ENCODE measurements at regions not wholly inside any gene's neighbourhood (a gene's known extent, or its start where the extent isn't known, plus 50 kb on each side); places are given as distances from the start of the nearest gene placed in this dataset.

DNA sequence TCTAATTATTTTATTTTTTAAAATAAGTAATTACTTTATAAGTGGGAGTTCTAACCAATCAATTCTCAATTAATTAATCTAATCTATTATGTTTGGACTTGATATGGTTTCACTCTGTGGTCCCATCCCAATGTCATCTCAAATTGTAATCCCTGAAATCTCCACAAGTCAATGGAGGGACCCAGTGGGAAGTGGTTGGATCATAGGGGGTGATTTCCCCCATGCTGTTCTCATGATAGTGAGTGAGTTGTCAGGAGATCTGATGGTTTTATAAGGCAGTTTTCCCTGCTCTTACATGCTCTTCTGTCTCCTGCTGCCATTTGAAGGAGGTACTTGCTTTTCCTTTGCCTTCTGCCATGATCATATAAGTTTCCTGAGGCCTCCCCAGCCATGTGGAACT, 836.1 kb downstream of the GALC start:
- DNase-seq: no peak
- Histone ChIP-seq H3K27me3 (no peaks in the 10 kb centered on the region), H3K36me3 (no peaks in the 10 kb centered on the region), H3K9me3 (no peaks in the 10 kb centered on the region), H3K4me3 (no peak overlapping the region), H3K4me1 (no peaks in the 10 kb centered on the region), H3K27ac (no peak overlapping the region)
- intact Hi-C loops (cut with DNase I; ENCODE audit: low total_unique reads): no loop called here
- TF ChIP-seq, protein P1, sequence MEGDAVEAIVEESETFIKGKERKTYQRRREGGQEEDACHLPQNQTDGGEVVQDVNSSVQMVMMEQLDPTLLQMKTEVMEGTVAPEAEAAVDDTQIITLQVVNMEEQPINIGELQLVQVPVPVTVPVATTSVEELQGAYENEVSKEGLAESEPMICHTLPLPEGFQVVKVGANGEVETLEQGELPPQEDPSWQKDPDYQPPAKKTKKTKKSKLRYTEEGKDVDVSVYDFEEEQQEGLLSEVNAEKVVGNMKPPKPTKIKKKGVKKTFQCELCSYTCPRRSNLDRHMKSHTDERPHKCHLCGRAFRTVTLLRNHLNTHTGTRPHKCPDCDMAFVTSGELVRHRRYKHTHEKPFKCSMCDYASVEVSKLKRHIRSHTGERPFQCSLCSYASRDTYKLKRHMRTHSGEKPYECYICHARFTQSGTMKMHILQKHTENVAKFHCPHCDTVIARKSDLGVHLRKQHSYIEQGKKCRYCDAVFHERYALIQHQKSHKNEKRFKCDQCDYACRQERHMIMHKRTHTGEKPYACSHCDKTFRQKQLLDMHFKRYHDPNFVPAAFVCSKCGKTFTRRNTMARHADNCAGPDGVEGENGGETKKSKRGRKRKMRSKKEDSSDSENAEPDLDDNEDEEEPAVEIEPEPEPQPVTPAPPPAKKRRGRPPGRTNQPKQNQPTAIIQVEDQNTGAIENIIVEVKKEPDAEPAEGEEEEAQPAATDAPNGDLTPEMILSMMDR (IDR thresholded peaks at IDR 0.05): no peak

DNA sequence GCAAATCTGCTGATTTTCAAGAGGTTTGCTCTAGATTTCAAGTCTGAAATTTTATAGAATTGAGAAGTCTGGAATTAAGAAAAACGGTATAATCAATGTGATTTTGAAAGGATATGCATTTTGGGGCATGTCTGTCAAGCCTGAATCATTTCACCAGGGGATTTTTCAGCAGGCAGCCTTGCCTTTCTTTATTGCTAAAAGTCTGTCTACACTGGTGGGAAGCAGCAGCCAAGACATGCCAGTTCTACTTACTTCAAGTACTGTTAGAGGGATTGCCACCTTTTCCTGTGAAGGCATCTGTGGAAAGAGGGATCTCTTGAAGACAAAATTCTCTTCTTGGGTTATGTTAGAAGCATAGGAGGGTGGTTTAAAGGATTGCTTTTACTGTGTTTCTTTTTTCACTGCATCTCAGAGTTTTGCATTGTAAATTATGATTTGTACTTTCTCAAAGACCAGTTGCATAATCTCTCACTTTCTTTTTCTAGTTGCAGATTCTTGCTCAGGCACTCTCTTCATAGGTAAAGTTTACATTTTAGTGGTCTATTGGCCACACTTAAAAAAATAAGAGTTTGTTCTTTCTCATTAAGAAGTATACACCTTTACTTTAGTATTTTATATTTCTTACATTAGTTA, 837.0 kb downstream of the GALC start:
- no peak overlapping the region for H3K4me3 ChIP-seq
- H3K27ac ChIP-seq: no peak overlapping the region
- H3K9me3 ChIP-seq: no peaks in the 10 kb centered on the region
- intact Hi-C loops (cut with DNase I; ENCODE audit: low total_unique reads): no loop called here
- no peaks in the 10 kb centered on the region for H3K36me3 ChIP-seq
- no peak for DNase-seq
- TF ChIP-seq, protein P1 (IDR thresholded peaks at IDR 0.05): no peak
- no peaks in the 10 kb centered on the region for H3K4me1 ChIP-seq
- H3K27me3 ChIP-seq: no peaks in the 10 kb centered on the region

DNA sequence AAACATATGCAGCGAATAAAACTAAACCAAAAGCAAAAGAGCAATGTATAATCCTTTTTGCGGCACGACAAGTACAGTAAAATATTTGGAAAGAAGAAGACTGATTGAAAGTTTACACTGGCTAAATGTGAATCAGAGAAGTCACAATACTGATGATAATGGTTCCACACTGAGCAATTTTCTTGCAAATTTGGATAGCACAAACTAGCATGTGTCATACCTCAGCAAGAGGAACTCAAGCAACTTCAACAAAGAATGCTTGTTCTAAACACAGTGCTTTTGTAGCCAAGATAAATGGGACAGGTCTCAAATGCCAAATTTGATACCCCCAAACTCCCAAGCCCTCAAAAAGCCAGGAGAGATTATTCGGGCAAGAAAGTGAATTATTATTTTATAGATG, 839.1 kb downstream of the GALC start:
- no peak overlapping the region for H3K27ac ChIP-seq
- H3K9me3 ChIP-seq: no peaks in the 10 kb centered on the region
- intact Hi-C loops (cut with DNase I; ENCODE audit: low total_unique reads): no loop called here
- H3K36me3 ChIP-seq: no peaks in the 10 kb centered on the region
- H3K27me3 ChIP-seq: no peaks in the 10 kb centered on the region
- TF ChIP-seq, protein P1 (IDR thresholded peaks at IDR 0.05): no peak
- no peak for DNase-seq
- H3K4me3 ChIP-seq: no peak overlapping the region
- H3K4me1 ChIP-seq: no peaks in the 10 kb centered on the region

DNA sequence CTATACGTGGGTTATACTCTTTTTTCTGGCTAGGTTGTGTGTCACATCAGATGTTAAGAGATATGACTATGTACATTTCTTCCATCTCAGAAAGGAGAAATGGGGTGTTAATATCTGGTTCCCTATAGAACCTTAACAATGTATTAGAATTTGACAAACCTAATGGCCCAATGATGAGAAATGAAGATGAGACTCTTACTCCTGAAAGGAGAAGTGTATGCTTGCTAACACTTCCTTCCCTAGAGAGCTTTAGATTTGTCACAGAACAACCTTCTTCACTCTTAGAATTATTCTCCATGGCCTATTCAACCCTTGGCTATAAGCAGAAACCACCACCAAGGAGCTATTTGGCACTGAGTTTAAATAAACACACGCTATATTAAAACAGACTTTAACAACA, 839.6 kb downstream of the GALC start:
- no peak overlapping the region for H3K4me3 ChIP-seq
- no peaks in the 10 kb centered on the region for H3K4me1 ChIP-seq
- H3K9me3 ChIP-seq: no peaks in the 10 kb centered on the region
- no peaks in the 10 kb centered on the region for H3K27me3 ChIP-seq
- H3K36me3 ChIP-seq: no peaks in the 10 kb centered on the region
- TF ChIP-seq, protein P1 (IDR thresholded peaks at IDR 0.05): no peak
- no peak for DNase-seq
- intact Hi-C loops (cut with DNase I; ENCODE audit: low total_unique reads): no loop called here
- no peak overlapping the region for H3K27ac ChIP-seq

DNA sequence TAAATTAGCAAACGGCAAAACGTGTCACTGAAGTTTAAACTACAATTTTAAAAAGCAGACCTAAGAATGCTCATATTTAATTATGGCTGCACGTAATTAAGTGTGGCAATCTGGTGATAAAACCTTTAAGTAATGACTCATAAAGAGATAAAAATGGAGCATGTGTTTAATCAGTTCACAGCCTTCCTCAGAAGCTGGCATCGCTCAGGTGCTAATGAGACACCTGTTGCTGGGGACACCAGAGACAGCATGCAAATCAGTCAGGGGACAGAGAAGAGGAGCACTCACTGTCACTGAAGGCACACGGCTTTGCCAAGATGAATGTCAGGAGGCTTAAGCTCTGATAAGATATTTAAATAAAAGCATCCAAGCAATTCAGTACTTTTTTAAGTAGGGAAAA, 840.3 kb downstream of the GALC start:
- Histone ChIP-seq H3K4me3 (no peak overlapping the region), H3K9me3 (no peaks in the 10 kb centered on the region), H3K27me3 (no peaks in the 10 kb centered on the region), H3K4me1 (no peaks in the 10 kb centered on the region), H3K27ac (no peak overlapping the region), H3K36me3 (no peaks in the 10 kb centered on the region)
- TF ChIP-seq, protein P1 (IDR thresholded peaks at IDR 0.05): no peak
- intact Hi-C loops (cut with DNase I; ENCODE audit: low total_unique reads): no loop called here
- DNase-seq: no peak
